ENCODE measurements at regions not wholly inside any gene's neighbourhood (a gene's known extent, or its start where the extent isn't known, plus 50 kb on each side); places are given as distances from the start of the nearest gene placed in this dataset.

- no peak for DNase-seq (ENCODE audit: low read depth in 3 of 3)
These were observed 58.9 kb downstream of the IRX1 start for GRCh38 chr5:3654515-3654914.

GRCh38 chr5:3656803-3657202, 61.2 kb downstream of the IRX1 start:
- DNase-seq (ENCODE audit: low read depth in 3 of 3) = no peak

- DNase-seq (ENCODE audit: low read depth in 3 of 3) = no peak
These were observed 61.9 kb downstream of the IRX1 start for GRCh38 chr5:3657364-3658022.

GRCh38 chr5:3658929-3659328, 63.3 kb downstream of the IRX1 start:
- no peak for DNase-seq (ENCODE audit: low read depth in 3 of 3)

GRCh38 chr5:3659907-3660306, 64.3 kb downstream of the IRX1 start:
- no peak for DNase-seq (ENCODE audit: low read depth in 3 of 3)

GRCh38 chr5:3660630-3661029, 65.0 kb downstream of the IRX1 start:
- no peak for DNase-seq (ENCODE audit: low read depth in 3 of 3)

- DNase-seq (ENCODE audit: low read depth in 3 of 3) = no peak
These were observed 66.2 kb downstream of the IRX1 start for GRCh38 chr5:3661755-3662296.

- DNase-seq (ENCODE audit: low read depth in 3 of 3) = no peak
These were observed 66.7 kb downstream of the IRX1 start for GRCh38 chr5:3662344-3662743.

GRCh38 chr5:3671337-3671736, 75.7 kb downstream of the IRX1 start:
- no peak for DNase-seq (ENCODE audit: low read depth in 3 of 3)

GRCh38 chr5:3678801-3679200, 83.2 kb downstream of the IRX1 start:
- DNase-seq (ENCODE audit: low read depth in 3 of 3) = no peak

- no peak for DNase-seq (ENCODE audit: low read depth in 3 of 3)
These were observed 85.2 kb downstream of the IRX1 start for GRCh38 chr5:3680821-3681220.

GRCh38 chr5:3684118-3684517, 88.5 kb downstream of the IRX1 start:
- DNase-seq (ENCODE audit: low read depth in 3 of 3) = no peak

GRCh38 chr5:3684771-3685354, 89.2 kb downstream of the IRX1 start:
- DNase-seq (ENCODE audit: low read depth in 3 of 3) = no peak

- no peak for DNase-seq (ENCODE audit: low read depth in 3 of 3)
These were observed 99.2 kb downstream of the IRX1 start for GRCh38 chr5:3694819-3695218.

- DNase-seq (ENCODE audit: low read depth in 3 of 3) = no peak
These were observed 100.2 kb downstream of the IRX1 start for GRCh38 chr5:3695818-3696217.

- no peak for DNase-seq (ENCODE audit: low read depth in 3 of 3)
These were observed 102.8 kb downstream of the IRX1 start for GRCh38 chr5:3698412-3698811.

- no peak for DNase-seq (ENCODE audit: low read depth in 3 of 3)
These were observed 106.1 kb downstream of the IRX1 start for GRCh38 chr5:3701694-3702093.

GRCh38 chr5:3704661-3705060, 109.0 kb downstream of the IRX1 start:
- no peak for DNase-seq (ENCODE audit: low read depth in 3 of 3)

GRCh38 chr5:3709068-3709716, 113.6 kb downstream of the IRX1 start:
- DNase-seq (ENCODE audit: low read depth in 3 of 3) = no peak

GRCh38 chr5:3709717-3710348, 114.2 kb downstream of the IRX1 start:
- no peak for DNase-seq (ENCODE audit: low read depth in 3 of 3)

GRCh38 chr5:3715062-3715461, 119.4 kb downstream of the IRX1 start:
- DNase-seq (ENCODE audit: low read depth in 3 of 3) = no peak

GRCh38 chr5:3729631-3730030, 134.0 kb downstream of the IRX1 start:
- no peak for DNase-seq (ENCODE audit: low read depth in 3 of 3)

- DNase-seq (ENCODE audit: low read depth in 3 of 3) = no peak
These were observed 139.0 kb downstream of the IRX1 start for GRCh38 chr5:3734632-3735031.
